ENCODE measurements at regions not wholly inside any gene's neighbourhood (a gene's known extent, or its start where the extent isn't known, plus 50 kb on each side); places are given as distances from the start of the nearest gene placed in this dataset.

DNA sequence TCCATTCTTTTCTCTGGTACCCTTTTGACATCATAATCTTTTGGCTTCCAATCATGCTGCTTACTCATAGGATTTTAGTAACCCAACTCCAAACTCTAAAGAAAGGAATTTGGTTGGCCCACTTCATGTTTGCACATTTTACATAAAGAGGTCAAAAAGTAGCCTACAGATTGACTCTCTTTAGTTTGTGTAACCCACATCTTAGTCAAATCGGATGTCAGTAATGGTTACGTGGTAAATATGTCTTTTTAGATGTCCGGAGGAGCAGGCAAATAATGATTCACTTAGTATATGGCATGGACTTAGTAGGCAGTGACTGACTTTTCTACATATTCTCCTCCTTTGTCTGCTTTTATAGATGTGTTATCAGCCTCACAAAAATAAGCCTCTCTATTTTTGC is 711.6 kb upstream of the FOXG1 start:
- TF ChIP-seq, protein P1, sequence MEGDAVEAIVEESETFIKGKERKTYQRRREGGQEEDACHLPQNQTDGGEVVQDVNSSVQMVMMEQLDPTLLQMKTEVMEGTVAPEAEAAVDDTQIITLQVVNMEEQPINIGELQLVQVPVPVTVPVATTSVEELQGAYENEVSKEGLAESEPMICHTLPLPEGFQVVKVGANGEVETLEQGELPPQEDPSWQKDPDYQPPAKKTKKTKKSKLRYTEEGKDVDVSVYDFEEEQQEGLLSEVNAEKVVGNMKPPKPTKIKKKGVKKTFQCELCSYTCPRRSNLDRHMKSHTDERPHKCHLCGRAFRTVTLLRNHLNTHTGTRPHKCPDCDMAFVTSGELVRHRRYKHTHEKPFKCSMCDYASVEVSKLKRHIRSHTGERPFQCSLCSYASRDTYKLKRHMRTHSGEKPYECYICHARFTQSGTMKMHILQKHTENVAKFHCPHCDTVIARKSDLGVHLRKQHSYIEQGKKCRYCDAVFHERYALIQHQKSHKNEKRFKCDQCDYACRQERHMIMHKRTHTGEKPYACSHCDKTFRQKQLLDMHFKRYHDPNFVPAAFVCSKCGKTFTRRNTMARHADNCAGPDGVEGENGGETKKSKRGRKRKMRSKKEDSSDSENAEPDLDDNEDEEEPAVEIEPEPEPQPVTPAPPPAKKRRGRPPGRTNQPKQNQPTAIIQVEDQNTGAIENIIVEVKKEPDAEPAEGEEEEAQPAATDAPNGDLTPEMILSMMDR (tag by site-specific recombination; IDR thresholded peaks at IDR 0.05), result no peak
- TF ChIP-seq ZNF548 (tag by site-specific recombination; IDR thresholded peaks at IDR 0.05) (no peak), ZNF629 (tag by site-specific recombination; IDR thresholded peaks at IDR 0.05) (no peak)

Data from HEK293 (cell line).